ENCODE measurements at regions not wholly inside any gene's neighbourhood (a gene's known extent, or its start where the extent isn't known, plus 50 kb on each side); places are given as distances from the start of the nearest gene placed in this dataset.

DNA sequence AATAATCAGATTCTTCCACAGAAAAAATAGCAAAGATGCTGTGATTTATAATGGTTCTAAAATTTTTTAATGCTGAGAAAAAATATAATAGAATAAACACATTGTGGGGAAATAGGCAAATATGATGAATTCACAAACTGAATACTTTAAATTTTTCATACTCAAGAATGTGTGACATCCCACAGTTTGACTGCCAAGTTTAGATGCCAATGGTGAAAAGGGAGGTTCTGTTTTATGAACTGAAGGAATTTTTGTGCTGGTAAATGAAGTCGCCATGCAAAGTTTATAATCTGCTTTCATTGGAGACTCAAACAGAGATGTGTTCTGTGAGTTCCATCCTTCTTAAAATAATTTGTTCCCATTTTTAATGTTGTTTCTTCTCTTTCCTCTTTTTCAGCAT lies 367.5 kb upstream of the ADAMTS16 start:
- TF ChIP-seq FOXM1 (IDR thresholded peaks at IDR 0.05; ENCODE audit: borderline replicate concordance, low read depth) (no peak), RAD21 (IDR thresholded peaks at IDR 0.05; ENCODE audit: low read depth) (no peak), TAF1 (IDR thresholded peaks at IDR 0.05; ENCODE audit: low read depth) (no peak), NFIC (IDR thresholded peaks at IDR 0.05) (no peak), TEAD4 (IDR thresholded peaks at IDR 0.05) (no peak), REST (IDR thresholded peaks at IDR 0.05; ENCODE audit: low read depth) (no peak), TCF12 (IDR thresholded peaks at IDR 0.05; ENCODE audit: low read depth) (no peak), YY1 (IDR thresholded peaks at IDR 0.05; ENCODE audit: low read depth) (no peak), EGR1 (IDR thresholded peaks at IDR 0.05) (no peak)

- TF ChIP-seq EGR1 (IDR thresholded peaks at IDR 0.05) (no peak), REST (IDR thresholded peaks at IDR 0.05; ENCODE audit: low read depth) (no peak), EP300 (IDR thresholded peaks at IDR 0.05; ENCODE audit: borderline replicate concordance) (no peak), RAD21 (IDR thresholded peaks at IDR 0.05; ENCODE audit: low read depth) (no peak), NFIC (IDR thresholded peaks at IDR 0.05) (no peak), TEAD4 (IDR thresholded peaks at IDR 0.05) (no peak), ZBTB7A (IDR thresholded peaks at IDR 0.05; ENCODE audit: low read depth) (no peak), FOXM1 (IDR thresholded peaks at IDR 0.05; ENCODE audit: borderline replicate concordance, low read depth) (no peak), TAF1 (IDR thresholded peaks at IDR 0.05; ENCODE audit: low read depth) (no peak), CEBPB (IDR thresholded peaks at IDR 0.05) (no peak), TCF12 (IDR thresholded peaks at IDR 0.05; ENCODE audit: low read depth) (no peak), YY1 (IDR thresholded peaks at IDR 0.05; ENCODE audit: low read depth) (no peak)
- TF ChIP-seq, protein P1, sequence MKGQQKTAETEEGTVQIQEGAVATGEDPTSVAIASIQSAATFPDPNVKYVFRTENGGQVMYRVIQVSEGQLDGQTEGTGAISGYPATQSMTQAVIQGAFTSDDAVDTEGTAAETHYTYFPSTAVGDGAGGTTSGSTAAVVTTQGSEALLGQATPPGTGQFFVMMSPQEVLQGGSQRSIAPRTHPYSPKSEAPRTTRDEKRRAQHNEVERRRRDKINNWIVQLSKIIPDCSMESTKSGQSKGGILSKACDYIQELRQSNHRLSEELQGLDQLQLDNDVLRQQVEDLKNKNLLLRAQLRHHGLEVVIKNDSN (IDR thresholded peaks at IDR 0.05), result no peak
- TF ChIP-seq, protein P2, sequence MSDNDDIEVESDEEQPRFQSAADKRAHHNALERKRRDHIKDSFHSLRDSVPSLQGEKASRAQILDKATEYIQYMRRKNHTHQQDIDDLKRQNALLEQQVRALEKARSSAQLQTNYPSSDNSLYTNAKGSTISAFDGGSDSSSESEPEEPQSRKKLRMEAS (IDR thresholded peaks at IDR 0.05), result no peak
Measured at GRCh38 chr5:4773827-4774317, 366.3 kb upstream of the ADAMTS16 start.

- no peak for TF ChIP-seq RAD21 (IDR thresholded peaks at IDR 0.05; ENCODE audit: low read depth)
- TF ChIP-seq TAF1 (IDR thresholded peaks at IDR 0.05; ENCODE audit: low read depth), result no peak
- TF ChIP-seq EP300 (IDR thresholded peaks at IDR 0.05; ENCODE audit: borderline replicate concordance), result no peak
- TF ChIP-seq CREB1 (IDR thresholded peaks at IDR 0.05; ENCODE audit: low read depth), result no peak
- TF ChIP-seq CEBPB (IDR thresholded peaks at IDR 0.05), result no peak
- TF ChIP-seq ZBTB7A (IDR thresholded peaks at IDR 0.05; ENCODE audit: low read depth), result no peak
- TF ChIP-seq, protein P1 (IDR thresholded peaks at IDR 0.05), result no peak
- TF ChIP-seq, protein P2 (IDR thresholded peaks at IDR 0.05), result no peak
- no peak for TF ChIP-seq NFIC (IDR thresholded peaks at IDR 0.05)
- no peak for TF ChIP-seq EGR1 (IDR thresholded peaks at IDR 0.05)
- TF ChIP-seq FOXM1 (IDR thresholded peaks at IDR 0.05; ENCODE audit: borderline replicate concordance, low read depth), result no peak
- no peak for TF ChIP-seq YY1 (IDR thresholded peaks at IDR 0.05; ENCODE audit: low read depth)
- TF ChIP-seq TCF12 (IDR thresholded peaks at IDR 0.05; ENCODE audit: low read depth), result no peak
Measured at GRCh38 chr5:4777435-4777834, 362.7 kb upstream of the ADAMTS16 start.

DNA sequence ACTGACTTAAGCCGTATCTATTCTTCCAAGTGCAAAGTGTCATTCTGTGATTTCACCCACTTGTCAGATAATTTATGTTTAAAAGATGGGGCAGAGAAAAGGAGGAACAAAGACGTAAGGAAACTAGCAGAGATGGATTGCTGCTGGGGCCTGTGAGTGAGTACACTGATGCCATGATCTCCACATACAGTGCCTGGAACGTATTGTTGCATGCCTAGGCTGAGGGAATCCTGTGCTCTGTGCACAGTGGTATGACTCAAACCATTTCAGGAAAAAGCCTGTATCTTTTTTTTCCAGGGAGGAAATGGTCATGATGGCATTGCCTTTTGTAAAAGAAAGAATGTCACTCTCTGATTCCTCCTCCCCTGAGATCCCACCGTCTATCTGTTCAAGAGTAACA lies 359.5 kb upstream of the ADAMTS16 start:
- no peak for TF ChIP-seq NFIC (IDR thresholded peaks at IDR 0.05)

DNA sequence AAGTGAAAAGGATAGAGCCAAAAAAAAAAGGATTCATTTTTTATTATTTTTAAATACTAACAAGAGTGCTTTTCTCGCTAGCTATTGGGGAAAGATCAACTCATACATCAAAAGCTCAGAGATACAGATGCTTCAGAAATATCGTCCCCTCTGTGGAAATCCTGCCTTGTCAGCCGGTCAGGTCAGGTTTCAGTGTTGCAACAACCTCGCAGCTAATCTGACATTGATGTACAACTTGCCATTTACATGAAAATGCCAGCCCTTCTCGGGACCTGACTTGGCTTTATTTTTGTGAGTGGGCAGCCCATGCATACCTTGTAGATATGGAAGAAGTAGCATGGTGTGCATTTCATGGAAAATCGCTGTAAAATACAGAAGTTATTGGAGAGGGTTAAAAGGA lies 358.8 kb upstream of the ADAMTS16 start:
- TF ChIP-seq TAF1 (IDR thresholded peaks at IDR 0.05; ENCODE audit: low read depth) (no peak), TEAD4 (IDR thresholded peaks at IDR 0.05) (no peak), CREB1 (IDR thresholded peaks at IDR 0.05; ENCODE audit: low read depth) (no peak), TCF12 (IDR thresholded peaks at IDR 0.05; ENCODE audit: low read depth) (no peak), RAD21 (IDR thresholded peaks at IDR 0.05; ENCODE audit: low read depth) (no peak), REST (IDR thresholded peaks at IDR 0.05; ENCODE audit: low read depth) (no peak), EP300 (IDR thresholded peaks at IDR 0.05; ENCODE audit: borderline replicate concordance) (no peak)
- TF ChIP-seq, protein P2 (IDR thresholded peaks at IDR 0.05), result no peak
- TF ChIP-seq, protein P1 (IDR thresholded peaks at IDR 0.05), result no peak

Data from Ishikawa (cell line).